Common myeloid progenitor, CD34-positive (primary cell): ENCODE measurements at regions not wholly inside any gene's neighbourhood (a gene's known extent, or its start where the extent isn't known, plus 50 kb on each side); places are given as distances from the start of the nearest gene placed in this dataset.

Experiments used
- CTCF ChIA-PET: fragments of 350-600 bp; sonication (Branson Sonifier 250); formaldehyde crosslinking; loops from one replicate; lab custom pipeline; 2021; ENCODE audit warnings: antibody characterized with exemption; lab: Charles Lee
- POLR2A ChIA-PET: fragments of 350-600 bp; sonication (Branson Sonifier 250); formaldehyde crosslinking; loops from one replicate; lab custom pipeline; 2021; ENCODE audit warnings: antibody characterized with exemption; lab: Charles Lee
- DNase-seq, 3 donors: peaks; one replicate each; pipeline versions ENCODE4 v3.0.0 to v3.0.0-alpha.2; 2013
- H3K27ac ChIP-seq, 2 experiments: 1 replicate in 1 of 2; 2 replicates in 1 of 2; pipeline ENCODE4 v1.7.0; 2013; ENCODE audit warnings: inconsistent platforms in 2 of 2, low read length in 2 of 2, mild to moderate bottlenecking in 2 of 2, low read depth in 1 of 2, moderate library complexity in 1 of 2; ENCODE audit not compliant: severe bottlenecking in 2 of 2, insufficient read depth in 1 of 2, poor library complexity in 1 of 2
- H3K27me3 ChIP-seq, 5 experiments: replicated peaks in 2 of 5; 1 replicate in 3 of 5; 2 replicates in 2 of 5; pipeline versions ENCODE4 v1.6.1 to v1.7.0; 2013; ENCODE audit warnings: low read length in 4 of 5, mild to moderate bottlenecking in 2 of 5, moderate library complexity in 2 of 5, inconsistent platforms in 1 of 5; ENCODE audit not compliant: insufficient read depth in 5 of 5, control insufficient read depth in 4 of 5
- H3K36me3 ChIP-seq, 4 experiments: 1 replicate in 2 of 4; 2 replicates in 2 of 4; pipeline versions ENCODE4 v1.6.1 to v1.7.0; 2013; ENCODE audit warnings: low read length in 3 of 4, control low read depth in 1 of 4, mild to moderate bottlenecking in 1 of 4; ENCODE audit not compliant: control insufficient read depth in 4 of 4, insufficient read depth in 4 of 4
- H3K4me1 ChIP-seq, 4 experiments: 1 replicate in 3 of 4; 2 replicates in 1 of 4; pipeline versions ENCODE4 v1.6.1 to v1.7.1; 2013; ENCODE audit warnings: low read length in 3 of 4, mild to moderate bottlenecking in 3 of 4, control low read depth in 1 of 4, inconsistent platforms in 1 of 4, moderate library complexity in 1 of 4; ENCODE audit not compliant: control insufficient read depth in 4 of 4, insufficient read depth in 4 of 4; ENCODE audit errors: control extremely low read depth in 1 of 4
- H3K4me3 ChIP-seq, 7 experiments: 1 replicate in 4 of 7; 2 replicates in 3 of 7; pipeline versions ENCODE4 v1.5.1 to v1.7.0; 2013; ENCODE audit warnings: mild to moderate bottlenecking in 7 of 7, low read length in 6 of 7, moderate library complexity in 6 of 7, inconsistent platforms in 2 of 7, low read depth in 2 of 7, control low read depth in 1 of 7; ENCODE audit not compliant: insufficient read depth in 4 of 7, control insufficient read depth in 1 of 7; ENCODE audit errors: extremely low read depth in 1 of 7
- H3K9me3 ChIP-seq, 5 experiments: 1 replicate in 4 of 5; 2 replicates in 1 of 5; pipeline versions ENCODE4 v1.6.1 to v1.7.1; 2013; ENCODE audit warnings: low read length in 4 of 5, mild to moderate bottlenecking in 2 of 5, inconsistent platforms in 1 of 5, low read depth in 1 of 5, moderate library complexity in 1 of 5; ENCODE audit not compliant: control insufficient read depth in 4 of 5, insufficient read depth in 2 of 5; ENCODE audit errors: control extremely low read depth in 1 of 5
- WGBS: methylation state at CpG from one replicate; pipeline ENCODE4 v1.1.5; 2013; ENCODE audit not compliant: insufficient coverage; 5-methylcytosine and 5-hydroxymethylcytosine counted together

DNA sequence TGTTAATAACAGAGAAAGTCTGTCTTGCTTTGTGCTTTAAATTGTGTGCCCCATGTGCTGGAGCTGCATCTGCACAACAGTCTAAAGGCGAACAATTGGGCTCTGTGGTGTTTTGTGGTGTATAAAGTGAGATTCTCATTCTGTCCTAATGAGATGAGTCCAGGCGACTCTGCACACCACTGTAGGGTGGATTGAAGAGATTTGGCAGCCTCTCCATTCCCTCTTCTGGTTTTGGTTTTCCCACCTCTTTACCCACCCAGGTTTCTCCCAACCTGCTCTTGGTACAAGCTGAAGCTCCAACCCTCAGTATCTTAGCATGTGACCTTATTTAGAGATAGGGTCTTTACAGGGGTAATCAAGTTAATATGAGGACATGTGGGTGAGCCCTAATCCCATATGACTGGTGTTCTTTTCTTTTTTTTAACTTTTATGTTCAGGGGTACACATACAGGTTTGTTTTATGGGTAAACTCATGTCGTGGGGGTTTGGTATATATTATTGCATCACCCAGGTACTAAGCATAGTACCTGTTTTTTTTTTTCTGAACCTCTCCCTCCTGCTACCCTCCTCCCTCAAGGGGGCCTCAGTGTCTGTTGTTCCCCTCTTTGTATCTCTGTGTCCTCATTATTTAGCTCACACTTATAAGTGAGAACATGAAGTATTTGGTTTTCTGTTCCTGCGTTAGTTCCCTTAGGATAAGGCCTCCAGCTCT is 217.6 kb upstream of the DTNBP1 start:
- no peak overlapping the region for H3K27ac ChIP-seq
- H3K36me3 ChIP-seq: no peaks in the 10 kb centered on the region
- WGBS: 0% methylated on average over 1 of the region's 4 CpGs
- H3K4me1 ChIP-seq: peaks cover 22 to 54% (median 49%) of the 10 kb centered on the region in 4 experiments
- H3K4me3 ChIP-seq: no peak overlapping the region
- H3K9me3 ChIP-seq: no peaks in the 10 kb centered on the region
- ChIA-PET CTCF (interaction anchor here (1.0 to 1.7 kb wide), 4 partner anchors 9 to 25 kb away, joined by 3 to 6 read pairs (median 5); no protein-coding TSS in a partner anchor), POLR2A (interaction anchor here (0.9 to 1.1 kb wide), 3 partner anchors 15 to 248 kb away, joined by 3 to 4 read pairs (median 4); partner anchors contain the start of gene MYLIP)
- H3K27me3 ChIP-seq: no peaks in the 10 kb centered on the region
- DNase-seq: no peak

DNA sequence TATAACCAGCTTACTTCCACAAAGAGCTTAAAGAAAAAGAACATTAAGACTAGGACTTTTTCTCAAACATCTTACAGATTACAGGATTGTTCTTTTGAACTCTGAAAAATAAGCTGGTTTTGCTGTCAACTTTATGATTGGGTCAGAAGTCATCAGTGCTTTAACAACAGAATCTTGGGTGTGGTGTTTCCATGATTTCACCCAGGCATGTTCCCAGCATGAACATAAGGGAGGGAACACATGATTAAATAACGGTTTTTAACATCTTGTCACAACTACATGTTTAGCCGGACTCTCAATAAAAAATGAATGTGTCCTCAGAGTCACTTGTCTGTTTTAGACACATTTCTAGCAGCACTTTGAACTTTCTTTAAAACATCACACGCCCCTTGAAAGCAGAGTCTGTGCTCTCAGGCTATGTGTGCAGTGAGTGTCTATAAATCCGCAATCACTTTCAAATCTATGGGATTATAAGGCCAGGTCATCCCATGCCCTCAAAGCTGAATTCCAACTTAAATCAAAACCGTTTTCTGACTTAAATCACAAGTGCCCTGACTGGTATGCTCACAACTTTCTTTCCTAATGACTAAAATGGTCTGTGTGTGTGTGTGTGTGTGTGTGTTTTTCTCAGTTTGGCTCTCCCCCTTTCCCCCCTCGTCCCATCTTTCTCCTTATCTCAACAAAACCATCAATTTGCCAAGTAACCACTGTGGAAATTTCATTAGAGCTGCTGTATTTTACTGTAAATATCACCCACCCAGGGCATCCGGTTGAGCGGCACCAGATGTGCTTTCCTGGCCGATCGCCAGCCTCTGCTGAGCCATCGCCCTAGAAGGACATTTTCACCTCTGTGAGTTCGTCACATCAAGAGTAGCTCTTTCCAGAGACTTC is 216.8 kb upstream of the DTNBP1 start:
- Histone ChIP-seq H3K27ac (no peak overlapping the region), H3K4me3 (peak overlapping the region in 1 of 7 experiments; percentile 17), H3K36me3 (no peaks in the 10 kb centered on the region), H3K27me3 (no peaks in the 10 kb centered on the region), H3K4me1 (peaks cover 22 to 55% (median 49%) of the 10 kb centered on the region in 4 experiments), H3K9me3 (no peaks in the 10 kb centered on the region)
- POLR2A ChIA-PET: interaction anchor here (0.9 to 1.1 kb wide), 3 partner anchors 14 to 249 kb away, joined by 3 to 4 read pairs (median 4); partner anchors contain the start of gene MYLIP
- DNase-seq: peak; percentile 92 to 99 (median 98)
- CTCF ChIA-PET: interaction anchor here (1.0 to 1.7 kb wide), 4 partner anchors 8 to 26 kb away, joined by 3 to 6 read pairs (median 5); no protein-coding TSS in a partner anchor
- 17% methylated on average over 6 of the region's 12 CpGs for WGBS

DNA sequence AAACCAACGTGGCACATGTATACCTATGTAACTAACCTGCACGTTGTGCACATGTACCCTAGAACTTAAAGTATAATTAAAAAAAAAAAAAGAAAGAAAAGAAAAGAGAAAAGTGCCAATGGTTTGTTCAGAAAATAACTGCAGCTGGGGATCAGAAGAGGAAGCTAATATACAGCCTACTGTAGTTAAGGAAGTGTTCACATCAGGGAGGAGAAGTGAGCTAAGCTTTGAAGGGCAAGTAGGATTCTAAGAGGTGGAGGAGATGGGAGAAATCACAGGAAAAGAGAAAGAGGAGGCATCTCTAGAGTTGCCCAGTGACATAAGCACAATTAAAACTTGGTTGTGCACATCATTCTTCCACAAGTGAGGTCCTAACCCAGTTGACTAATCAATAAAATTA is 214.4 kb upstream of the DTNBP1 start:
- DNase-seq: peak in 2 of 3 donors; percentile 60 to 61
- CTCF ChIA-PET: interaction anchor here (0.8 kb wide), 1 partner anchor 252 kb away, joined by 3 read pairs; the partner anchor contains the start of gene MYLIP
- WGBS: no CpG with 5 or more reads among the region's 2 CpGs
- H3K4me3 ChIP-seq: no peak overlapping the region
- peaks cover 25 to 79% (median 60%) of the 10 kb centered on the region in 4 experiments for H3K4me1 ChIP-seq
- no peaks in the 10 kb centered on the region for H3K36me3 ChIP-seq
- H3K9me3 ChIP-seq: no peaks in the 10 kb centered on the region
- H3K27me3 ChIP-seq: no peaks in the 10 kb centered on the region
- POLR2A ChIA-PET: interaction anchor here (0.7 kb wide), 1 partner anchor 778 kb away, joined by 5 read pairs; no protein-coding TSS in a partner anchor
- no peak overlapping the region for H3K27ac ChIP-seq

DNA sequence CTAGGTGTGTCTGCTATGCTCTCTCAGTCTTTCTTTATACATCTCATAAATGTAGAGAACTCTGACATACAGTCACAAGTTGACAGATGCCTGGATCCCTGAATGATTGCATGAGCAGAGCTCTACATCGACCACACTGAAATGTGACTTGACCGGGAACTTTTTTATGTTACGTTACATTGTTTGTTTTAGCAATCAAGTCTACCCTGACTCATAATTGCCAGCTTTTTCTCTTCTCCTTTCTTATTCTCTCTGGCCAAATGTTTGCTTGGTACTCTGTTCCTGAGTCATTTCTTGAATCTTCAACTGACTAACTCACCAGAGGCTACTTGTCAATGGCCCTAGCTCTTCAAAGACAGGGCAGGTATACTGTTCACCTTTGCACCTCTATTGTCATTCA is 213.6 kb upstream of the DTNBP1 start:
- no peaks in the 10 kb centered on the region for H3K27me3 ChIP-seq
- no peak overlapping the region for H3K27ac ChIP-seq
- H3K4me3 ChIP-seq: no peak overlapping the region
- WGBS: 85% methylated on average over 3 of the region's 3 CpGs
- POLR2A ChIA-PET: no interaction called here
- no peaks in the 10 kb centered on the region for H3K36me3 ChIP-seq
- no peaks in the 10 kb centered on the region for H3K9me3 ChIP-seq
- peak in 2 of 3 donors; percentile 42 to 45 for DNase-seq
- peaks cover 29 to 86% (median 64%) of the 10 kb centered on the region in 4 experiments for H3K4me1 ChIP-seq
- CTCF ChIA-PET: interaction anchor here (1.3 kb wide), 1 partner anchor 20 kb away, joined by 4 read pairs; no protein-coding TSS in a partner anchor

DNA sequence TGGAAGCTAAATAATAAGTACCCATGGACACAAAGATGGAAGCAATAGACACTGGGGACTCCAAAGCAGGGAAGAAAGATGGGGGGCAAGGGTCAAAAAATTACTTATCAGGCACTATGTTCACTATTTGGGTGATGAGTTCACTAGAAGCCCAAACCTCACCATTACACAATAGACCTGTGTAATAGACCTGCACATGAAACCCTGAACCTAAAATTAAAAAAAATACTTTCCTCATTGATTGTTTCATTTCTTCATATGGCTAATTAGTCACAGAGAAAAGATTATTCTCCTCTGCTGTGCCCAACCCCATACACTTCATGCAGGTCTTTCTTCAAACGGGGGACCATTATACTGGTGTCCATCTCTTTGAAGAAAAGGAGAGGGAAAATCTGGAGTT is 213.0 kb upstream of the DTNBP1 start:
- Histone ChIP-seq H3K36me3 (no peaks in the 10 kb centered on the region), H3K27ac (no peak overlapping the region), H3K4me3 (no peak overlapping the region), H3K9me3 (no peaks in the 10 kb centered on the region), H3K27me3 (no peaks in the 10 kb centered on the region), H3K4me1 (peaks cover 28 to 82% (median 62%) of the 10 kb centered on the region in 4 experiments)
- DNase-seq: no peak
- ChIA-PET CTCF (interaction anchor here (1.3 kb wide), 1 partner anchor 21 kb away, joined by 4 read pairs; no protein-coding TSS in a partner anchor), POLR2A (no interaction called here)
- no CpG with 5 or more reads among the region's 1 CpG for WGBS

DNA sequence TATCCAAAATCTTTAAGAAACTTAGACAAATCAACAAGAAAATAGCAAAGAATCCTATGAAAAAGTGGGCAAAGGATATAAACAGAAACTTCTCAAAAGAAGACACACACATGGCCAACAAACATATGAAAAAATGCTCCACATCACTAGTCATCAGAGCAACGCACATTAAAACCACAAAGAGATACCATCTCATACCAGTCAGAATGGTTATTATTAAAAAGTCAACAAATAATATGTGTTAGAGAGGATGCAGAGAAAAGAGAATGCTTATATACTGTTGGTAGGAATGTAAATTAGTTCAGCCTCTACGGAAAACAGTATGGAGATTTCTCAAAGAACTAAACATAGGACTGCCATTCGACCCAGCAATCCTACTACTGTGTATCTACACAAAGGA is 212.0 kb upstream of the DTNBP1 start:
- Histone ChIP-seq H3K4me1 (peaks cover 24 to 75% (median 57%) of the 10 kb centered on the region in 4 experiments), H3K36me3 (no peaks in the 10 kb centered on the region), H3K9me3 (no peaks in the 10 kb centered on the region), H3K27me3 (no peaks in the 10 kb centered on the region), H3K27ac (no peak overlapping the region), H3K4me3 (no peak overlapping the region)
- no CpG with 5 or more reads among the region's 3 CpGs for WGBS
- POLR2A ChIA-PET: no interaction called here
- CTCF ChIA-PET: no interaction called here
- DNase-seq: peak in 1 of 3 donors; percentile 36
